ENCODE measurements at regions not wholly inside any gene's neighbourhood (a gene's known extent, or its start where the extent isn't known, plus 50 kb on each side); places are given as distances from the start of the nearest gene placed in this dataset.

GRCh38 chr5:24232041-24232440 is 412.7 kb downstream of the CDH10 start:
- Histone ChIP-seq H3K27ac (no peak overlapping the region), H3F3A (ENCODE audit: insufficient read depth, low read depth) (no peaks in the 10 kb centered on the region), H3K36me3 (ENCODE audit: low read depth) (no peaks in the 10 kb centered on the region), H3K27me3 (ENCODE audit: insufficient read depth, low read depth) (no peaks in the 10 kb centered on the region), H3K4me1 (replicated peaks; ENCODE audit: insufficient read depth) (no peaks in the 10 kb centered on the region), H3K79me2 (ENCODE audit: low read depth) (no peaks in the 10 kb centered on the region), H3K9me2 (ENCODE audit: insufficient read depth) (no peaks in the 10 kb centered on the region), H4K20me1 (ENCODE audit: insufficient read depth) (no peaks in the 10 kb centered on the region), H3K4me3 (no peak overlapping the region), H3K9me3 (ENCODE audit: insufficient read depth, low read depth) (no peaks in the 10 kb centered on the region), H2AFZ (no peak overlapping the region), H3K4me2 (no peak overlapping the region)
- intact Hi-C loops (cut with micrococcal nuclease; ENCODE audit: unreplicated experiment) = loop anchor here (10.0 kb wide), 1 partner anchor 403 kb away; no protein-coding TSS in a partner anchor
- no peak for TF ChIP-seq EZH2 (IDR thresholded peaks at IDR 0.05; ENCODE audit: low read depth)
- no peak for TF ChIP-seq CTCF (conservative IDR thresholded peaks at IDR 0.05)
- ChIA-PET CTCF (interaction anchor here (0.6 kb wide), 1 partner anchor 99 kb away, joined by 3 read pairs; no protein-coding TSS in a partner anchor), POLR2A (ENCODE audit: unreplicated experiment) (interaction anchor here (0.6 kb wide), 1 partner anchor 73 kb away, joined by 3 read pairs; no protein-coding TSS in a partner anchor)
- no TSS peak for BruUV-seq (replicated peaks)
- DNase-seq = no peak

- H4K20me1 ChIP-seq (ENCODE audit: insufficient read depth) = no peaks in the 10 kb centered on the region
- no peaks in the 10 kb centered on the region for H3K79me2 ChIP-seq (ENCODE audit: low read depth)
- no peak overlapping the region for H2AFZ ChIP-seq
- BruUV-seq (replicated peaks) = no TSS peak
- no peaks in the 10 kb centered on the region for H3K9me2 ChIP-seq (ENCODE audit: insufficient read depth)
- ChIA-PET CTCF (no interaction called here), POLR2A (ENCODE audit: unreplicated experiment) (no interaction called here)
- no peaks in the 10 kb centered on the region for H3K4me1 ChIP-seq (replicated peaks; ENCODE audit: insufficient read depth)
- no peaks in the 10 kb centered on the region for H3K27me3 ChIP-seq (ENCODE audit: insufficient read depth, low read depth)
- no peaks in the 10 kb centered on the region for H3K9me3 ChIP-seq (ENCODE audit: insufficient read depth, low read depth)
- no peak for TF ChIP-seq CTCF (conservative IDR thresholded peaks at IDR 0.05)
- TF ChIP-seq EZH2 (IDR thresholded peaks at IDR 0.05; ENCODE audit: low read depth) = no peak
- intact Hi-C loops (cut with micrococcal nuclease; ENCODE audit: unreplicated experiment) = loop anchor here (10.0 kb wide), 1 partner anchor 402 kb away; no protein-coding TSS in a partner anchor
- no peak overlapping the region for H3K27ac ChIP-seq
- H3K4me2 ChIP-seq = no peak overlapping the region
- H3K36me3 ChIP-seq (ENCODE audit: low read depth) = no peaks in the 10 kb centered on the region
- H3K4me3 ChIP-seq = no peak overlapping the region
- H3F3A ChIP-seq (ENCODE audit: insufficient read depth, low read depth) = no peaks in the 10 kb centered on the region
- DNase-seq = no peak
These were observed 411.8 kb downstream of the CDH10 start for GRCh38 chr5:24232929-24233498.

GRCh38 chr5:24235946-24236345 is 408.8 kb downstream of the CDH10 start:
- no peaks in the 10 kb centered on the region for H3K79me2 ChIP-seq (ENCODE audit: low read depth)
- CTCF ChIA-PET = no interaction called here
- TF ChIP-seq EZH2 (IDR thresholded peaks at IDR 0.05; ENCODE audit: low read depth) = no peak
- no peak for TF ChIP-seq CTCF (conservative IDR thresholded peaks at IDR 0.05)
- no peaks in the 10 kb centered on the region for H3K9me3 ChIP-seq (ENCODE audit: insufficient read depth, low read depth)
- no peaks in the 10 kb centered on the region for H3K9me2 ChIP-seq (ENCODE audit: insufficient read depth)
- BruUV-seq (replicated peaks) = no TSS peak
- H3K36me3 ChIP-seq (ENCODE audit: low read depth) = no peaks in the 10 kb centered on the region
- POLR2A ChIA-PET (ENCODE audit: unreplicated experiment) = no interaction called here
- no peak overlapping the region for H3K27ac ChIP-seq
- no peaks in the 10 kb centered on the region for H3K4me1 ChIP-seq (replicated peaks; ENCODE audit: insufficient read depth)
- H2AFZ ChIP-seq = no peak overlapping the region
- DNase-seq = no peak
- H3K4me2 ChIP-seq = no peak overlapping the region
- no peaks in the 10 kb centered on the region for H4K20me1 ChIP-seq (ENCODE audit: insufficient read depth)
- no peaks in the 10 kb centered on the region for H3F3A ChIP-seq (ENCODE audit: insufficient read depth, low read depth)
- H3K27me3 ChIP-seq (ENCODE audit: insufficient read depth, low read depth) = no peaks in the 10 kb centered on the region
- intact Hi-C loops (cut with micrococcal nuclease; ENCODE audit: unreplicated experiment) = loop anchor here (10.0 kb wide), 1 partner anchor 399 kb away; no protein-coding TSS in a partner anchor
- no peak overlapping the region for H3K4me3 ChIP-seq

All from PC-9 (cell line).